ENCODE measurements at regions not wholly inside any gene's neighbourhood (a gene's known extent, or its start where the extent isn't known, plus 50 kb on each side); places are given as distances from the start of the nearest gene placed in this dataset.
"Not testable (repeated sequence)": the region's sequence is repeated elsewhere in the genome, so short reads cannot be mapped to it uniquely, and the experiment has no call there.

GRCh38 chr1:83117030-83117429, 881.9 kb downstream of the TTLL7 start:
- not testable (repeated sequence) for TF ChIP-seq POLR2AphosphoS5 (IDR thresholded peaks at IDR 0.05; ENCODE audit: borderline replicate concordance, low read depth, low read length); FOXP2 (optimal IDR thresholded peaks at IDR 0.05; ENCODE audit: control extremely low read depth, extremely low read length, insufficient read depth)

Data from SK-N-MC (cell line).